GM19452 (cell line): ENCODE measurements at regions not wholly inside any gene's neighbourhood (a gene's known extent, or its start where the extent isn't known, plus 50 kb on each side); places are given as distances from the start of the nearest gene placed in this dataset.

Source experiments
- ATAC-seq: cut with Tn5 transposase; IDR thresholded peaks from one replicate; pipeline ENCODE4 v1.9.1; 2021; ENCODE audit not compliant: unreplicated experiment

DNA sequence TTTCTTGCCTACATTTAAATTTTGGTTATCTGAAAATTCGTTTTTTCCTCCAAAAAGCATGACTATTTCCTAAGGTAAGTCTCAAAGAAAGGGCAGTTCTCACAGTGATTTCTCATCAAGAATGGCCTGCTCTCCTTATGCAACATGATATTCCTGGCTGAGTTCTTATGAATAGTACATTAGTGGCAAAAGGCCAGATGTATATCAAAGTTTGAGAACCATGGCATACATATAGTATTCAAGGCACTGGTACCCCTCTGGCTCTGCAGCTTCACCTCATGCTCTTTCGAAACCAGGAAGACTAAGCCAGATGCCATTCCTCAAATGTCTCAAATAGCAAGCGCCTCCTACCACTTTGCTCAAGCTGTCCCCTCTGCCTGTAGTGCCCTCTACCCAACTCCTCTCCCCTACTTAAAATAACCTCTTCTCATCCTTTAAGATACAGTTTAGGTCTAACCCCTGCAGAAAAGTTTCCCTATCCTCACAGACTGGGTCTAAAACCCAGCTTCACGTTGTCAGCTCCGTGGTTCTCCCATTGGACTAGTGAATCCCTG, 280.3 kb downstream of the HACE1 start:
- ATAC-seq = no peak

GRCh38 chr6:104575536-104575935, 284.2 kb downstream of the HACE1 start:
- no peak for ATAC-seq

- ATAC-seq = no peak
Measured at GRCh38 chr6:104574135-104574750, 285.5 kb downstream of the HACE1 start.

- ATAC-seq = no peak
Measured at GRCh38 chr6:104573350-104573749, 286.4 kb downstream of the HACE1 start.

- no peak for ATAC-seq
Measured at GRCh38 chr6:104572901-104573300, 286.8 kb downstream of the HACE1 start.

DNA sequence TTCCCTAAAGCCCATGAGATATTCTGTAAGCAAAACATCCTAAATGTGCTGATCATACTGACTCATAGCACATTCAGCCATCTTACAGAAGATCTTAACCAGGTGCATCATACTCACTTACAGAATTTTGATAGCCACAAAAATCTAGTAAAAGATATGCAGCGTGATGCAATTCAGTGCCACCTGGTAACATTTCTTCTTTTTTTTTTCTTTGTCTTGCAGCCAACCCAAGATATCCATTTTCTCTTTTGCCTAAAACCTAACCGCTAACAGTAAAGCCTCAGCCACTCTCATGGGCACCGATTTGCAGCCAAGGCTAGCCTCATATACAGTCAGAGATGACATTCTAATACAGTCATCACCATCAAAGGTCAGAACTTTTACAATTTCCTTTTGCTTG, 293.3 kb downstream of the HACE1 start:
- no peak for ATAC-seq

GRCh38 chr6:104563306-104563705, 296.4 kb downstream of the HACE1 start:
- ATAC-seq = no peak

DNA sequence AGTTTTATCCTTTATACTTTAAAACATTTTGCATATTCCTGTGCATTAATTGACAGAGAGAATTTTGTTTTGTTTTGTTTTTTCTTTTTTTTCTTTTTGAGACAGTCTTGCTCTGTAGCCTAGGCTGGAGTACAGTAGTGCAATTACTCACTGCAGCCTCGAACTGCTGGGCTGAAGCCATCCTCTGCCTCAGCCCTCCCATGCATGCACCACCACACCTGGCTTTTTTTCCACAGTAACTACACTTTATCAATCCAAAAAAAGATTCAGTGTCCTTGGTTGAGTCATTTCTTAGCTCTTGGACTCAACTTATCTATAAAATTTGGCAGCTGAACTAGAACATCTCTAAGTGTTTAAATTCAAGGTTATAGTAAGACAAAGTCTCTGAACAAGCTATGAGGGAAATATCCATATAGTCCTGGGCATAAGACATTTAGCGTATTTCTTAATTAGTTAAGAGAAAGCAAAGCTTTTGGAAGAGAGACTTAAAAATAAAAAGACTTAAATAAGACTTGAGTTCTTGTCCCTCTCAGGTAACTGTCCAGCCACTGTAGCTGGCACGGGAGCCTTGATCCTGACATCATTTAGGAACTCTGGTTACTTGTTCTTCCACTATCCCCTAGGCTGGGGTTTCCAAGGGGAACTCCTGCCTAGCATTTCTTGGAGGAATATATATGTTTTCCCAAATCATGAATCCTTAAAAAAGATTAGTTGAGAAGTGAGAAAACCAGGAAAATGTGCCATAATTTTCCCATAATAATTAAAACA, 300.1 kb downstream of the HACE1 start:
- ATAC-seq = no peak

DNA sequence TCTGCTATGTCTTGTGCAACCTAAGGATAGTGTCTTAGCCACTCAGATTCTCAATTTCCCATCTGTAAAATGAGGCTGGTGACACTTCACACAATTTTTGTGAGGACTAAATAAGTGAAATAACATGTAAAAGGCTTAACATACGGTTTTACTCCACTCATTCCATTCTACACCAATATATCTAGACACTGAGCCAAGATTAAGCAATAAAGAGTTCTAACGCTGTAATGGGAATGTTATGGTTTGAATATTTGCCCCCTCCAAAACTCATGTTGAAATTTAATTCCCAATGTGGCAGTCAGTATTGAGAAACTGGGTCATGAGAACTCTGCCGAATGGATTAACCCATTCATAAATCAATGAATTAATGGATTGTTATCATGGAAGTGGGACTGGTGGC, 301.0 kb downstream of the HACE1 start:
- no peak for ATAC-seq

DNA sequence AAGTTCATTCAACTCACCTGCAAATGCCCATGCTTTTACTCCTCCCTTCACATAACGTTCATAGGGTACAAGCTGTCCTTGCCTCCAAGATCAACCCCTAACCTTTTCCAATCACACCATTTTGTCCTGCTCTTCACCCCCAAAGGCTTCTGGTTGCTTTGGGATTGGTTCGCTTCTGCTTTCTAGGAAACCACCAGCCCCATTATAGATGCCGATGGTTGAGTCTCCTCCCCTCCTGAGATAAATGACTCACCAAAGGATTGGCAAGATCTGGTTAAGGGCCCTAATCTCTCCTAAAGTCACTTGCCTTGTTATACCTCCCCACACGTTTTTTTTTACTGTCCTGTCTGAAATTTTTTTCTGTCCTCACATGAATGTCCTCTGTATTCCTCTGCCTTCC, 311.4 kb downstream of the HACE1 start:
- ATAC-seq = no peak

GRCh38 chr6:104541411-104541810, 318.3 kb downstream of the HACE1 start:
- no peak for ATAC-seq

- ATAC-seq = no peak
Measured at GRCh38 chr6:104540743-104541142, 319.0 kb downstream of the HACE1 start.

DNA sequence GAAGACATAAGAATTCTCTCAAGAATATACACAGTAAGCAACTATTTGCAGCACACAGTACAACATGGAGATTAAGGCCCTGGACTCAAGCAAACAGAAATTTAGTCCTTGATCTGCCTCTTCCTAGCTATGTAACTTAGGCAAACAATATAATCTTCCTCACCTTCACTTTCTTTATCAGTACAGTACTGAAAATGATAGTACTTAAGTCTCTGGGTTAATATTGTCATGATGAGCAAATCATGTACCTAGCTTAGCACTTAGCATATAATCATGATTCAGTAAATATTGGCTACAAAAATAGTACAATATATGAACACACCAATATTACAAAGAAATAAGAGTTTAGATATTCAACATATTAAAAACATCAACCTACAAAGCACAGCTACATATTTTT, 320.5 kb downstream of the HACE1 start:
- ATAC-seq = no peak

DNA sequence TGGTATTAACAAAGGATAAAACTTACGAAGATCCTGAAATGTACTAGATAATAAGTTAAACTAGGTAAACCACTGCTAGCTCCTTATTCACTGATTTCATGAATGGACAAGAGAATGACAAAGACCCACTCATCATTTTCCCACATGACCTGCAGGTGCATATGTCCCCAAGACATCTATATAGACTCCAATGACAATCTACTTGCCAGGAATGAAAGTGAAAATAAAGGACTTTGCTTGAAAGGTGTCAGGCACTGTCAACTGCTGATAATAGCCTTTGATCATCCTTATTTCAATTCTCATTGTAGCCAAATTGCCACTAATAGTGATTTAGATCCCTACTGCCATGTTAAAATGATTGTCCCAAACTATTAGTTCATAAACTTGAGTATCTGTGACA, 321.8 kb downstream of the HACE1 start:
- ATAC-seq = no peak

- ATAC-seq = no peak
Measured at GRCh38 chr6:104537180-104537579, 322.5 kb downstream of the HACE1 start.

DNA sequence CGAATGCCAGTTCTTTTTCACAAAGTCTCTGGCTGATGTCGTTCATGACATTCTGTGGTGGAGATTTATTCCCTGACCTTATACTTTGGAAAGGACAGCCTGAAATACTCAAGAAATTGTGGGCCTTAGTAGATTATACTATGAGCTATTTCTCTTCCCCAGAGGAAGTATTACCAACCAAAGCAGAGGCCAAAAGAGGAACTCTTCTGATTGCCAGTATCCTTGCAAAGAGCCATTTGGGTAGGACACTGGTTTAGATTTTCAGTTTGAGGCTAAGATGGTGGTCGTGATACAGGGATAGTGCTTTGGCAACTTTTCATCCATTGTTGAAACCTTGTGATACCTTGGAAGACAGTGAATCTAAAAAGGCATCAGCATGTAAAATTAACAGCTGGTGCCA, 327.3 kb downstream of the HACE1 start:
- ATAC-seq = no peak

DNA sequence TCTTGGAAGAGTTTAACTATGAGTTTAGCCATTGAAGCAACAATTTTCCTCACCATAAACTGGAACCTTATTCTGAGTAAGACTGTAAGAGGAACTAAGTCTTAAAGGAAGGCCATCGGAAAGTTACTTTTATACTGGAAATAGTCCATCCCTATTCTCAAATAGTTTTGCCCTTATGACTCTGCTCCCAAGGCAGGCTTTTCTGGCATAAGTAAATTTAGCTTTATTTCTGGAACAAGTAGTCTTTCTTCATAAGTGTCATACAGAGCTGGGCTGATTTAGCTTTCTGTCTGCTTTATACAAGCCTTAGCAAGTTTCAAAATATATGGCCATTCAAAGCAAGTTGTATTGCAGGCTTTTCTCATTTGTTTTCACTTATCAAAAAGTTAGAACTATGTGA, 328.1 kb downstream of the HACE1 start:
- ATAC-seq = no peak

DNA sequence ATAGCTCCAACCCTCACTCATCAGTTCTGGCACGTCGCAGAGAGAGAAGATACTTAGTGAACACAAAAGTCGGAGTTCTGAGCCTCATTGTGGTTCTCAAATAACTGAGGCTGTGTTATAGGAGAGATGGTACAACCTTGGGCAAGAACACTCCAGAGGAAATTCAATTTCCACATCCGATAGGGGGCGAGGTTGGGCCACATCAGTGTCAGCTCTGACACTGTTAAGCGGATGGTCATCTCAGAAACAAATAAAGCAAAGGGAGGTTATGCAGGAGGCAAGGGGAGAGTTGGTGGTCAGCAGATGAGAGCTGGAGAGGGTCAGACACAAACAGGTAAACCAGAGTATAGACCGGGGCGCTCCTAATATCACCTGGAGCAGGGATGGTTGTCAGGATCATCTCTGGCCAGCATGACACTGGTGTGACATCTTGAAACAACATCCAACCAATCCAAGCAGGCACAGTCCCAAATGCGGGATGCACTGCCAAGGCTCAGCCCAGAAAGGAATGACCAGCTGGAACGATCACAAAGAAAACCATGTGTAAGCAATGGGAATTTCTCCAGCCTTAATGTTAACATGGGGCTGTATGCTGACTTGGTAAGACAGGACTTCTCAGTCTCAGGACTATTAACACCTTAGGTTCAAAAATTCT, 331.8 kb downstream of the HACE1 start:
- ATAC-seq = no peak

GRCh38 chr6:104527311-104527710, 332.4 kb downstream of the HACE1 start:
- ATAC-seq = no peak

GRCh38 chr6:104526376-104526775, 333.3 kb downstream of the HACE1 start:
- no peak for ATAC-seq

DNA sequence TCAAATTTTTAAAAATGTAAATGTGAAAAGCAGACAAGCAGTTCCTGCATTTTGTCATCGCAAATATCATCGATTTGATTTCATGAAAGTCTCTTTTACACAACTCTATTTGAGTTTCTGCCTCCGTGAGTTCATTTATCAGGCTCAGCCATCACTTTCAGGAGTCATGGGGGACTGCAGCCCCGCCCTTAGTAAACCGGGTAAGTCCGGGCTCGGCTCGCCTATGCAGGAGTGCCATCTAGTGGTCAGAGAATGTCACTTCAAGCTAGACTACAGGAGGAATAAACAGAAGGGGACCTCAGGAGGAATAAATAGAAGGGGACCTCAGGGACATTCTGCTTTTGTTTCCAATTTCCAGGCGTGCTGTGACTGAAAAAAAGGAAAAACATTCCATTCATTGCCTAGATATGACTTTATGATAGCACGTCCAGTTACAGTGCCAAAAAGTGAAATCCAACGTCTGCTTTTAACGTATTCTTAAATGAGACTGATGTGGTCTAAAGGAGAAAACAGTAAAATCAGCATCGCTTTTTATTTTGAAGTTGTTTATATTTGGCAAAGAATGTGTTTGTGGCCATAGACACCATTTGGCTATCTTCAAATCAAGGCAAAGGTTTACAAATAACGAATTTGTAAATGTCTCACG, 333.9 kb downstream of the HACE1 start:
- peak; percentile 99 for ATAC-seq

- no peak for ATAC-seq
Measured at GRCh38 chr6:104522533-104522932, 337.2 kb downstream of the HACE1 start.
